ENCODE measurements at regions not wholly inside any gene's neighbourhood (a gene's known extent, or its start where the extent isn't known, plus 50 kb on each side); places are given as distances from the start of the nearest gene placed in this dataset.

DNA sequence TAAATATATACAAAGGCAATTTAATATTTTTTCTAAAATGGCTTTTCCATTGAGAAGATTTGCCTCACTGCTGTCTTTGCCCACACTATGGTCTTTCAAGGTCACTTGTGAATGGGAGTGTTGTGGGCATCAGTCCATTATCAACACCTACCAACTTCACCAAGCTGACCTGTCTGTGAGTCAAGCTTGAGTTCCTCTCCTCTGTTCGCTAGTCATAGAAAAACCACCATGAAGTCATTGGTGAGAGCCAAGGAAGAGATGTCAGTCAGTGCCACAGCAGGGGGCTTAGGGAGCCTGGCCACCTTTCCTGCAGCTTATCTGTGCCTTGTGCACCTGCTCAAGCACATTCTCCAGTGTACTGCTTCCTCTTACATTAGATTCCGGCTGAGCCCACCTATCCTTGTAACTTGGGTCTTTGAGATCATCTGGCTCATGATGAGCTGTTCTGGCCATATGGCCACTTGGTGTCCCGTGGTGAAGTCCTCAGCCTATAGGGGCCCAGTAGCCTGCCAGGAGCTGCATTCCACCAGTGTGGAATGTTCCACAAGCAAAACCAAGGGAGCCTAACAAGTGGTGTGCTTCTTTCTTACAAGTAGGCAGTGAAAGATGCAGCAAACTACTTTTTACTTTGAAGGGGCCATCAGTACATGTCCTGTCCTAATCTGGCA is 80.8 kb upstream of the C12orf71 start:
- Histone ChIP-seq H3K27ac (ENCODE audit: control insufficient read depth, insufficient read depth) (peak overlapping the region; percentile 6; the same call in 1 of the 2 replicates), H3K9me3 (replicated peaks; ENCODE audit: control insufficient read depth, insufficient read depth, low read length) (peaks cover 2% of the 10 kb centered on the region; the same call in 2 of the 3 replicates), H3K27me3 (replicated peaks in 1 of 2; ENCODE audit: control insufficient read depth in 2 of 2, insufficient read depth in 2 of 2, low read length in 1 of 2) (no peaks in the 10 kb centered on the region), H2AFZ (ENCODE audit: control insufficient read depth, low read depth, low read length) (no peak overlapping the region), H3K4me3 (no peak overlapping the region), H3K9ac (ENCODE audit: control insufficient read depth, insufficient read depth, low read length) (no peak overlapping the region), H3K4me1 (ENCODE audit: control insufficient read depth, insufficient read depth, low read length) (peaks cover 3% of the 10 kb centered on the region; the same call in 1 of the 2 replicates), H3K36me3 (ENCODE audit: control insufficient read depth in 2 of 2, insufficient read depth in 2 of 2, low read length in 1 of 2) (no peaks in the 10 kb centered on the region), H4K20me1 (ENCODE audit: control insufficient read depth, insufficient read depth) (no peaks in the 10 kb centered on the region), H3K4me2 (ENCODE audit: control insufficient read depth, insufficient read depth) (no peak overlapping the region; the same call in 1 of the 2 replicates), H3K79me2 (ENCODE audit: control insufficient read depth, insufficient read depth, low read length) (no peaks in the 10 kb centered on the region)
- ChIA-PET SMC1A (ENCODE audit: uncharacterized antibody, unreplicated experiment) (interaction anchor here (0.6 to 7.7 kb wide), 13 partner anchors 14 to 172 kb away, joined by 3 to 140 read pairs (median 5); no protein-coding TSS in a partner anchor), CTCF (interaction anchor here (0.7 to 2.6 kb wide), 7 partner anchors 10 to 143 kb away, joined by 3 to 19 read pairs (median 4); no protein-coding TSS in a partner anchor), RAD21 (ENCODE audit: unreplicated experiment) (interaction anchor here (1.1 to 4.9 kb wide), 10 partner anchors 16 to 172 kb away, joined by 3 to 85 read pairs (median 4); partner anchors contain the start of gene STK38L), POLR2A (interaction anchor here (1.0 to 5.3 kb wide), 6 partner anchors 11 to 59 kb away, joined by 3 to 29 read pairs (median 5); no protein-coding TSS in a partner anchor)
- in situ Hi-C loops (cut with MboI) (no loop called here), intact Hi-C loops (cut with micrococcal nuclease; ENCODE audit: unreplicated experiment) (loop anchor here (5.0 kb wide), 2 partner anchors 44 to 59 kb away; no protein-coding TSS in a partner anchor)
- WGBS (ENCODE audit: insufficient coverage, insufficient replicate concordance, low lambda C conversion rate, missing lambda C conversion rate), result 63% methylated on average over 3 of the region's 3 CpGs
- ATAC-seq (peak; percentile 66), DNase-seq (ENCODE audit: low read depth, low spot score) (no peak), FAIRE-seq (no peak)
- BruUV-seq (replicated peaks), result no TSS peak
- no peak for TF ChIP-seq CHD2 (IDR thresholded peaks at IDR 0.05; ENCODE audit: borderline replicate concordance, low read depth, low read length)
- no peak for TF ChIP-seq TAF1 (IDR thresholded peaks at IDR 0.05; ENCODE audit: borderline replicate concordance, low read depth, low read length)
- TF ChIP-seq ATF7 (IDR thresholded peaks at IDR 0.05; ENCODE audit: low read depth), result peak; percentile 50; the same call in 1 of the 2 replicates
- TF ChIP-seq JUND (IDR thresholded peaks at IDR 0.05; ENCODE audit: low read depth, low read length), result no peak
- TF ChIP-seq TCF12 (IDR thresholded peaks at IDR 0.05; ENCODE audit: low read depth, low read length), result no peak
- no peak for TF ChIP-seq ZNF274 (IDR thresholded peaks at IDR 0.05; ENCODE audit: insufficient read depth, insufficient read length)
- TF ChIP-seq GABPA (IDR thresholded peaks at IDR 0.05; ENCODE audit: low read depth), result no peak
- TF ChIP-seq RUNX3 (IDR thresholded peaks at IDR 0.05; ENCODE audit: low read length), result peak; percentile 24; the same call in 1 of the 2 replicates
- no peak for TF ChIP-seq SUZ12 (IDR thresholded peaks at IDR 0.05; ENCODE audit: unreplicated experiment)
- TF ChIP-seq PAX5 (IDR thresholded peaks at IDR 0.05; ENCODE audit: borderline replicate concordance, low read depth, low read length), result 0 out of 2 replicates have a peak, but pooled peaks have one; percentile 34
- peak; percentile 11; the same call in 1 of the 2 replicates for TF ChIP-seq SPI1 (IDR thresholded peaks at IDR 0.05; ENCODE audit: borderline replicate concordance, insufficient read depth, low read depth, low read length)
- TF ChIP-seq, protein P1, sequence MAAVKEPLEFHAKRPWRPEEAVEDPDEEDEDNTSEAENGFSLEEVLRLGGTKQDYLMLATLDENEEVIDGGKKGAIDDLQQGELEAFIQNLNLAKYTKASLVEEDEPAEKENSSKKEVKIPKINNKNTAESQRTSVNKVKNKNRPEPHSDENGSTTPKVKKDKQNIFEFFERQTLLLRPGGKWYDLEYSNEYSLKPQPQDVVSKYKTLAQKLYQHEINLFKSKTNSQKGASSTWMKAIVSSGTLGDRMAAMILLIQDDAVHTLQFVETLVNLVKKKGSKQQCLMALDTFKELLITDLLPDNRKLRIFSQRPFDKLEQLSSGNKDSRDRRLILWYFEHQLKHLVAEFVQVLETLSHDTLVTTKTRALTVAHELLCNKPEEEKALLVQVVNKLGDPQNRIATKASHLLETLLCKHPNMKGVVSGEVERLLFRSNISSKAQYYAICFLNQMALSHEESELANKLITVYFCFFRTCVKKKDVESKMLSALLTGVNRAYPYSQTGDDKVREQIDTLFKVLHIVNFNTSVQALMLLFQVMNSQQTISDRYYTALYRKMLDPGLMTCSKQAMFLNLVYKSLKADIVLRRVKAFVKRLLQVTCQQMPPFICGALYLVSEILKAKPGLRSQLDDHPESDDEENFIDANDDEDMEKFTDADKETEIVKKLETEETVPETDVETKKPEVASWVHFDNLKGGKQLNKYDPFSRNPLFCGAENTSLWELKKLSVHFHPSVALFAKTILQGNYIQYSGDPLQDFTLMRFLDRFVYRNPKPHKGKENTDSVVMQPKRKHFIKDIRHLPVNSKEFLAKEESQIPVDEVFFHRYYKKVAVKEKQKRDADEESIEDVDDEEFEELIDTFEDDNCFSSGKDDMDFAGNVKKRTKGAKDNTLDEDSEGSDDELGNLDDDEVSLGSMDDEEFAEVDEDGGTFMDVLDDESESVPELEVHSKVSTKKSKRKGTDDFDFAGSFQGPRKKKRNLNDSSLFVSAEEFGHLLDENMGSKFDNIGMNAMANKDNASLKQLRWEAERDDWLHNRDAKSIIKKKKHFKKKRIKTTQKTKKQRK (IDR thresholded peaks at IDR 0.05; ENCODE audit: low read depth, low read length), result no peak
- no peak for TF ChIP-seq CREM (IDR thresholded peaks at IDR 0.05; ENCODE audit: low read depth)
- no peak for TF ChIP-seq GATAD2B (conservative IDR thresholded peaks at IDR 0.05; ENCODE audit: low read depth)
- no peak for TF ChIP-seq PML (IDR thresholded peaks at IDR 0.05; ENCODE audit: low read length)
- TF ChIP-seq, protein P2, sequence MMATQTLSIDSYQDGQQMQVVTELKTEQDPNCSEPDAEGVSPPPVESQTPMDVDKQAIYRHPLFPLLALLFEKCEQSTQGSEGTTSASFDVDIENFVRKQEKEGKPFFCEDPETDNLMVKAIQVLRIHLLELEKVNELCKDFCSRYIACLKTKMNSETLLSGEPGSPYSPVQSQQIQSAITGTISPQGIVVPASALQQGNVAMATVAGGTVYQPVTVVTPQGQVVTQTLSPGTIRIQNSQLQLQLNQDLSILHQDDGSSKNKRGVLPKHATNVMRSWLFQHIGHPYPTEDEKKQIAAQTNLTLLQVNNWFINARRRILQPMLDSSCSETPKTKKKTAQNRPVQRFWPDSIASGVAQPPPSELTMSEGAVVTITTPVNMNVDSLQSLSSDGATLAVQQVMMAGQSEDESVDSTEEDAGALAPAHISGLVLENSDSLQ (IDR thresholded peaks at IDR 0.05), result peak; percentile 46
- no peak for TF ChIP-seq SMC3 (IDR thresholded peaks at IDR 0.05; ENCODE audit: borderline replicate concordance, low read length)
- no peak for TF ChIP-seq EP300 (IDR thresholded peaks at IDR 0.05; ENCODE audit: borderline replicate concordance in 1 of 2, control insufficient read depth in 1 of 2, low read depth in 2 of 2, low read length in 2 of 2)
- TF ChIP-seq KDM1A (IDR thresholded peaks at IDR 0.05; ENCODE audit: borderline replicate concordance), result no peak
- TF ChIP-seq MYB (IDR thresholded peaks at IDR 0.05; ENCODE audit: borderline replicate concordance, low read depth, low read length), result no peak

All from GM12878 (cell line).